AG10803 (cell line): ENCODE measurements at regions not wholly inside any gene's neighbourhood (a gene's known extent, or its start where the extent isn't known, plus 50 kb on each side); places are given as distances from the start of the nearest gene placed in this dataset.
"Not testable (repeated sequence)": the region's sequence is repeated elsewhere in the genome, so short reads cannot be mapped to it uniquely, and the experiment has no call there.

Experiments used
- DNase-seq: peaks from one replicate; pipeline ENCODE4 v3.0.0; 2010; ENCODE audit warnings: low read depth
- H3K4me3 ChIP-seq: 2 replicates; pipeline ENCODE4 v1.5.1; 2011; ENCODE audit warnings: mild to moderate bottlenecking, low read length, control low read depth

DNA sequence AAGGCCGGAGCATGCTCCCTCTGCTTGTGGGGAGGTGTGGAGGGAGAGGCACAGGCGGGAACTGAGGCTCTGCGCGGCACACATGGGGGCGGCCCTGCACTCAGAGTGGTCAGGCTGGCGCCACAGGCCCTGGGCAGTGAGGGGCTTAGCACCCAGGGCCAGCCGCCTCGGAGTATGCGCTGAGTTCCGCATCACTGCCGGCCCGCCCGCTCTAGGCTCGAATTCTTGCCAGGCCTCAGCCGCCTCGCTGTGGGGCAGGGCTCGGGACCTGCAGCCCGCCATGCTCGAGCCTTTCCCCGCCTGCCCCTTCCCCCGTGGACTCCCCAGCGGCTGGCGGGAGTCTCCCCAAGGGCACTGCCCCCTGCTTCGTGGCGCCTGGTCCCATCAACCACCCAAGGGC is 905.9 kb downstream of the SPATA31A6 start:
- DNase-seq, H3K4me3 ChIP-seq: not testable (repeated sequence)

DNA sequence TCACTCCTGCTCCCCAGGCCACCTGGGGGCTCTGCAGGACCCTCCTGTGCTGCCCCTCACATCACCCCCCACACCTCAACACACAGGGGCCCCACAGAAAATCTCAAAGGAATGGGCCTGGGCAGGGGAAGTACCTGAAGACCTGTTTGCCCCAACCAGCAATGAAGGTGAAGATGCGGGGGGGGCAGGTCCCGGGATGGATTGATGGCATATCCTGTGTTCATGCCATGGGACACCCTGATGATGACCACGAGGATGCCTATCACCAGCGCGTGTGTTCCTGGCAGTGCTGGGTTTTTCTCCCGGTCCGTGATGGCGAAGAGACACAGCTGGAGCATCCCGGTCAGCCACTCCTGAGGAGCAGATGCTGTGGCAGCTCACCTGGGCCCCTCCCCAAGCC is 926.9 kb downstream of the SPATA31A6 start:
- not testable (repeated sequence) for DNase-seq, H3K4me3 ChIP-seq

DNA sequence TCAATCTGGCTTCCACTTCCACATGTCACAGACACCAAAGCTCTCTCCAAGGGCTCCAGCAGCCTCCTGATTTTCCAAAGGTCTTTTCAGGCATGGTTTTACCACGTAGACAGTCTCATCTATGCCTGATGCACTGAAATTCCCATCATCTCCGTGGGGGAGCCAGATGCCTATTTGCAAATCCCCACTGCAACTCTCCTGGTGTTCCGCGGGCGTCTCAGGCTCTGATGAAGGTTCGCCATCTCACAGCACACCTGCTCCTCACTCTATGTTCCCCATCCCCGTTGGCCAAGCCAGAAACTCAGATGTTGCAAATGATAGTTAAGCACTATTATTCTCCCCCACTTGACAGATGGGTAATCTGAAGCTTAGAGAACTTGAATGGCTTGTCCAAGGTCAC is 929.4 kb downstream of the SPATA31A6 start:
- not testable (repeated sequence) for DNase-seq

DNA sequence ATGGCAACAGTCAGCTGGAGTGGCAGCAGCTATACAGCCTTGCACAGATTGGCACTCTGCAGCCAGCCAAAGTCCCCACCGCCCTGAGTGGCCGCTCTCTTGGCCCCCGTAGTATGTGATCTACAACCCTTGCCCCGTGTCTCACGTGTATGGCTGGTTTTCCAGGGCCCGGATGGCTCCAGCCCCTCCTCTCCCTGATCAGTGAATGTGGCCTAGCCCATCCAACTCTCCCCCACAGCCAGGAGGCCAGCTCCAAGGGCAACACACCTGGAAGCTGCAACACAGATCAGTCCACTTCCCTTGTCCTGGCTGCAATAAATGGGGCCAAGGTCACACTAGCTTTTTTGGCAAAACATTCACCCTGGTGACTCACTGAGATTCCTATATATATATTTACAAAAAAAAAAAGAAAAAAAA is 932.4 kb downstream of the SPATA31A6 start:
- H3K4me3 ChIP-seq, DNase-seq: not testable (repeated sequence)

More for the DNA sequence above, 929.4 kb downstream of the SPATA31A6 start:
- H3K4me3 ChIP-seq = not testable (repeated sequence)

DNA sequence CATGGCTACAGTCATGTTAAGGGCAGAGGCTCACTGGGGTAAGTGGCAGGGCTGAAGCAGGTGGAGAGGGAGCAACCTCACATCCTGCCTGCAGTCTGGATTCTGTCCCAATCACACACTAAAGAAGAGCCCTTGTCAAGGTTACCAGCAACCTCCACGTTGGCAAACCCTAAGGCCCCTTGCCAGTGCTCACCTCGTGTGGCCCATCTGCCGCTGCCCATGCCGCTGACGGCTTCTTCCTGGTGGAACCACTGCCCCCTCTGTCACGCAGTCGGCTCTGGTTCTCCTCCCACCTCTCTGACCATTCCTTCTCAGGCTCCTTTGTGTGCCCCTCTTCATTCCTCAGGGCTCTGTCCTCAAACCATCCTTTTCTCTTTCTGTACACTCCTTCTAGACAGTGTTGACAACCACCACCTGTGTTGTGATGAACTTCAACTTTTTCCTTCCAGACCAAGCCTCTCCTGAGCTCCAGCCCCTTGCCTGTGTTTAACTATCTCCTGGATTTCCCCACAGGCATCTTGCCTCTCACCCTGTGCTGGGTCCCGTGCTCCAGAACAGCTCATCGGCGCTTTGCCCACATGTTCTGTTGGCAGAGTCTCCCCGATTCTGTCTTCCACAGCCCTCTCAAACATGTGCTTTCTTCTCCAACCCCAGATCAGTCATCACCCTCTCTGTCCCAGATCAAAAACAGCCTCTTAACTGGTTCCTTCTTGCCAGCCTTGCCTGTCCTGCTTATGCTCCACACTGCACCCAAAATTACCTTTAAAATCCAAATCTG is 934.8 kb downstream of the SPATA31A6 start:
- not testable (repeated sequence) for DNase-seq, H3K4me3 ChIP-seq

DNA sequence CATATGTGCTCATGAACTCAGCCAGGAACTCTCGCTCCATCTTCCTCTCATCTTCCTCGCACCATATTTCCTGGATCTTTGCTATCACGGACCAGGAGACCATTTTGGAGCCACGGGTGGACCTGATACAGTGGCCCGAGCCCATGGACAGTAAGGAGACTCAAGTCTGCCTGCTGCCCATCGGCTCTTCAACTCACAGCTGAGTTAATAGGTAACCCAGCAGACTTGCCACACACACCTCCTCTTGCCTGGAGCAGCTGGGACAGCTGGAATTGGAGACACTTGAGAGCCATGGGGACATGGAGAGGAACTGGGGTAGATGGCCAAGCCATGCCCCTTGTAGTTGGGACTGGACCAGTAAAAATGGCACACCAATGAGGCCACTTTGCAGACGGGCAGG is 936.1 kb downstream of the SPATA31A6 start:
- DNase-seq = not testable (repeated sequence)

DNA sequence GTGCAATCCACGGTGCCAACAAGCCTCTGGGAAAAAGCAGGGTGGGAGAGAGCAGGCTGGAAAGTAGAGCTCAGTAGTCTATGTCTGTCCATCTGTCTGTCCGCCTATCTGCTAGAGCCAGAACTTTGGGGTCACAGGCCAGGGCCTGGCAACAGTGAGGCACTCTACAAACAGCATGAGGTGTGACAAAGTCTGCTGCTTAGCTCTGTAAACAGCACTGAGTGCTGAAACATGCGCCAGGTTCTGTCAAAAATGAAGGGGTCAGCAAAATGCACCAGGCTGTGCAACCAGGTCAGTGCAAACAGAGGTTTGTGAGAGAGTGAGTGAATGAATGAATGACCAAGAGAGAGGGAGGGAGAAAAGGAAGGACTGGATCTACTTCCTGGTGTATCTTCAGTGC is 936.5 kb downstream of the SPATA31A6 start:
- not testable (repeated sequence) for H3K4me3 ChIP-seq, DNase-seq

More for the DNA sequence above, 936.1 kb downstream of the SPATA31A6 start:
- not testable (repeated sequence) for H3K4me3 ChIP-seq

DNA sequence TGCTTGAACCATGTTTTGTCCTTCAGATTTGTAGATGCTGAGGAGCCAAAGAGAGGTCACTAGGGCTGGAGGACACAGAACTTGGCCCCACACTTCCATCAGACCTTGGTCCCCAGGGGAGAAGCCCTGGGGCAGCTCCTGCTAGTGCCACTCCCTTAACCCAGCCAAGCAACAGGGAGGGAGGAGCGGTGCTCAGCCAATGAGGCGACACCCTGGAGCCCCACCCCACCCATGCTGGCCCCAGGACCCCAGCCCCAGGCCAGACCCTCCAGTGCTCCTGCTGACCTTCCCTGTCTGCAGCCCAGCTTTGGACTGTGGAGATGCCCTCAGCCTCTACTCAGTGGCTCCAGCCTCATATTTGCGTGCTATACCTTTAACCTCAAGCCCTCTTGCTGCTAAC is 942.4 kb downstream of the SPATA31A6 start:
- not testable (repeated sequence) for H3K4me3 ChIP-seq, DNase-seq

DNA sequence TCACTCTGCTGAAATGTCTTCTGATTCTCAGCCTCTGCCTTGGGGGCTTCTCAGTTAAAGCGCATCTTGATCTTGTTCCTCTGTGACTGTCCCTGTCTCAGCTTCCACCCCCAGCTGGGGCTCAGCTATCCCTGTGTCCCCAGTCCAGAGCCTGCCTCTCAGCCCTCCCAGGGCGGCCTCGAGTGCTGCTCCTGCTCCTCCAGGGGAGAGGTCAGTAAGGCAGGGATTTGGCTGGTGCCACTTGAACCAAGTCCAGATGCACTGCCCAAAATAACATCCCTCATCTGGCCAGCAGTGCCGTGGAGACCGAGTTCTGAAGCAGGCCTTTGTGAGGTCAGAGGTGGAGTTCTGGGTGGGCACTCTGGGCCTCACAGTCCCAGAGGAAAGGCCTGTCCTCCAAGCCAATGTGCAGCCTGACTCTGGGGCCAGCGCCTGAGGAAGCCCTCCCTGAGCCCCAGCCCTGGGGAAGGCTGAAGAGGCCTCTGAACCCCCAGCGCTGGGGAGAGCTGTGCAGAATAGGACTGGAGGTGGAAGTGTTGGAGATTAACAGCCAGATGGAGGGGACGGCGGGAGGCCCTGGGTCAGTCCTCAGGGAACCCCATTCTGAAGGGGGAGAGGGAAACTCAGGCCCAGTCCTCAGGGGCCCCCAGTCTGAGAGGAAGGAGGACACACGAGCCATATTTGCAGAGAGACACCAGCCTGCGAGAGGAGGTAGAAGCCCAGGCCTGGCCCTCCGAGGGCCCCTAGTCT is 943.7 kb downstream of the SPATA31A6 start:
- not testable (repeated sequence) for H3K4me3 ChIP-seq, DNase-seq

DNA sequence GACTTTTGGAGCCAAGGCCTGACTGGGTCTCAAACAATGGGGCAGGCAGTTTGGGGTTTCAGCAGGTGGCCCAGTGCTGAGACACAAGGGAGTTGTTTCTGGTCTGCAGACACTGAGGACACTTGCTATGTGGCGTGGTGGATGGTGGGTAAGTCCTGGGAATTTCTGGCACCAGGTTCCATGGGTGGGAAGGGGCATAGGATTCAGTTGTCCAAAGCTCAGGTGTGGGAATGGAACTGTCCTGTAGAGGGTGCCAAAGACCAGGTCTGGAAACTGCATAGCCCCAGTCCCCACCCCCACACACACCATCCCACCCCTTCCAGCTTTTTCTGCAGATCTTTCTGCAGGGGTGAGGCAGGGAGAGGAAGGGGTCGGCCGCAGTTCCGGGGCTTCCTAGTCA is 944.5 kb downstream of the SPATA31A6 start:
- not testable (repeated sequence) for H3K4me3 ChIP-seq, DNase-seq

DNA sequence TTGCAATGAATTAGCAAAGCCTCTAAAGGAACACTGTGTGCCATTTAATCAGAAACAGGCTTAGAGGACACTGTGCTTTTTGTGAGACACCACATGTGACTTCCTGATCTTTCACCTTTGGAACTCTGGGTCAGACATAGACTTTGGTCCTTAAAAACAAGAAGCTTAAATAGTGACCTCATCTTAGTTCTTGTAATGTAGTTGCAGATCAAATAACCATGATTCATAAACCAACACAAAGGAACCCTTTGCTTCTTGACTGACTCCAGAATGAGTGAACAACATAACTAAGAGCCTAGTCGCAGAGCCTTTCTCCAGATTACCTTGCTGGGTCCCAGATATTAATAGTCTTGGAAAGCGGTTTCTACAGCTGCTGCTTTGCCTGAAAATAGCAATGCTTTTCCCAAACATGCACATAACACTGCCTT is 947.3 kb downstream of the SPATA31A6 start:
- not testable (repeated sequence) for H3K4me3 ChIP-seq
- peak; percentile 3 for DNase-seq

DNA sequence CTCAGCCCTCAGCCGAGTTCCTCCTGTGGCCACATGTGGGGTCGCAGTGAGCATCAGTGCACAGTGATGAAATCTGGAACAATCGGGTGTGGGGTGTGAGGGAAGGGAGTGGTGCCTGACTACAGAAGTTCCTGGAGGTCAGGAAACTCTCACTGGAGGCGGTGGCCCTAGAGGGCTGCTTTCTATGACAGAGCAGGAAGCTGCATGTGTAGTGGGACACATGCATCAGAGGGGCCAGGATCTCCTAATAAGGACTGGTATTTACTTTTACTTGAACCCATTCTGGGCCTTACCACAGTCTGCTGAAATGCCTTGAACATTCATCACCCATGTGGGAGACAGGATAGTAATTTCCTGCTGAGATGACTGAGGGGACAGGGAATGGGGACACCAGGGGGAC is 952.0 kb downstream of the SPATA31A6 start:
- not testable (repeated sequence) for H3K4me3 ChIP-seq
- DNase-seq = peak; percentile 15

DNA sequence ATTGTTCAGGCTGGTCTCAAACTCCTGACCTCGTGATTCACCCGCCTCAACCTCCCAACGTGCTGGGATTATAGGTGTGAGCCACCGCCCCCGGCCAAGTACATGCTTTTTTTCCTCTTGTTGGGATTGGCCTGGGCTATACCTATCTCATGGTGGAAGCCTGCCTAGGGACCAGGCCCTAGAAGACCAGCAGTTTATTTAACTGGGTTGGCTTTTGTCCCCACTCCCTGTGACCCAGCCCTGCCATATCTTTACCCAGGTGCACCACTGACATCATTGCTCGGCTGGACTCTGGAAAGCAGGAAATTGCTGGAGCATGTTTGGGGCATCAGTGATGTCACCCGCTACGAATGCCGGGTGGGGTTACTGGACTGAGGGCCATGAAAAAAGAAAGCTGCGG is 955.5 kb downstream of the SPATA31A6 start:
- DNase-seq, H3K4me3 ChIP-seq: not testable (repeated sequence)

DNA sequence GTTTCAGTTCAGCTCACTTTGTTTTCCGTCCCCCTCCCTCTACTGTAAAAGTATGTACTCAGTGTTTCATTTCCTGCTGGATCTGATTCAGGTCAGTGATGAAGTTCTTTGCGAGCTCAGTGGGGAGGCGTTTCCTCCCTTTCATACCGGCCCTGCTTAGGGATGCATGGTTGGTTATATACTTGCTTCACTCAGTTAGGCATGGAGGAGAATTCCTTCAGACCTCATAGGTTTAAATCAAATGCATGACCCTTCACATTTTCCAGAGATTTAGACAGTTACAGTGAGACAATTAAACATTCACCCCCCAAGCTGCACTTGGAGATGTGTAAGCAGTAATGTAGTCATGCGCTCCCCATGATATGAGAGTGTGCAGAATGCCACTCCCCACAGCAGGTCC is 955.9 kb downstream of the SPATA31A6 start:
- DNase-seq, H3K4me3 ChIP-seq: not testable (repeated sequence)

DNA sequence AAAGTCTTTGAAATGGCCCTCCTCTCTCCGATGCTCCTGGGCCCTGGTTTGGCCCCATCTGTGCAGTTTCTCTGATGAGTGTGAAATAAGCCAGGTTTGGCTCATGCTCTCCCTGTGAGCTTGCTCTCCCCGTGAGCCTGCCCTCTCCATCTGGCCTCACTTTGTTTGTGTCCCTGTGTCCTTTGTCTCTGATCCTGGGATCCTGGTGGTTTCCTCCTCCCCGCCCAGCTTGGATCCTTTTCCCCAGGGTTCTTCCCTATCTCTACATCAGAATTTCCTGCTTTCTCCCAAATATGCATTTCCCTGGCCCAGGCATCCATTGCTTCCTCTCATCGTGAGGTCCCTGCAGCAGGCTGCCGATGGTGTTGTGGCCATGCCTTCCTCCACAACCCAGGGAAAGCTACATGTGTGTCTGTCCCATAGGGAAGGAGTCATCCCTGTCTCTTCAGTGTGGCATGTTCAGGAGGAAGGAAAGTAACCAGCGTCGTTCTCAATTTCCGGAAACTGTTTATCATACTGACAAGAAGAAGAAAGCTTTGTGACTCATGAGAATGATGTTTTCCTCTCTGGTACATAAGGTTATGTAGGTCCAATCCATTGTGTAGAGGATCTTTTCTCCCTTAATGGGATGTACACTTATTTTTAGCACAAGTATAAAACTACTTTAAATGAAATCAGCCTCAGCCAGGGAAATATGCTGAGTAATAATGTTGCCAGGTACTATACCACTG is 956.6 kb downstream of the SPATA31A6 start:
- DNase-seq = peak; percentile 13

More for the DNA sequence above, 956.6 kb downstream of the SPATA31A6 start:
- H3K4me3 ChIP-seq = not testable (repeated sequence)
